Progenitor cell of endocrine pancreas (in vitro differentiated cells): ENCODE measurements at regions not wholly inside any gene's neighbourhood (a gene's known extent, or its start where the extent isn't known, plus 50 kb on each side); places are given as distances from the start of the nearest gene placed in this dataset.

Experiments
- DNase-seq: peaks from one replicate; pipeline ENCODE4 v3.0.0; 2021; ENCODE audit warnings: low spot score; ENCODE audit not compliant: unreplicated experiment
- H3K27ac Mint-ChIP-seq: 2 replicates; pipeline ENCODE4 v1.8.0; 2021; ENCODE audit warnings: mild to moderate bottlenecking, moderate library complexity, mixed read lengths
- H3K27me3 Mint-ChIP-seq: 2 replicates; pipeline ENCODE4 v1.8.0; 2021; ENCODE audit warnings: mixed read lengths
- H3K36me3 Mint-ChIP-seq: 2 replicates; pipeline ENCODE4 v1.8.0; 2022; ENCODE audit warnings: mixed read lengths; ENCODE audit not compliant: insufficient read depth
- H3K4me1 Mint-ChIP-seq: 2 replicates; pipeline ENCODE4 v1.8.0; 2021; ENCODE audit warnings: low read depth, mixed read lengths
- H3K4me3 Mint-ChIP-seq: 2 replicates; pipeline ENCODE4 v1.8.0; 2021; ENCODE audit warnings: low read depth, mild to moderate bottlenecking, moderate library complexity, mixed read lengths
- H3K9me3 Mint-ChIP-seq: 2 replicates; pipeline ENCODE4 v1.8.0; 2021; ENCODE audit warnings: low read depth, mixed read lengths
- TF ChIP-seq, protein P1 (sequence below): fragments of 200-600 bp; sonication (generic); IDR thresholded peaks from one replicate; pipeline ENCODE4 v1.5.0; 2021; ENCODE audit warnings: antibody characterized with exemption, mild to moderate bottlenecking; ENCODE audit not compliant: unreplicated experiment

DNA sequence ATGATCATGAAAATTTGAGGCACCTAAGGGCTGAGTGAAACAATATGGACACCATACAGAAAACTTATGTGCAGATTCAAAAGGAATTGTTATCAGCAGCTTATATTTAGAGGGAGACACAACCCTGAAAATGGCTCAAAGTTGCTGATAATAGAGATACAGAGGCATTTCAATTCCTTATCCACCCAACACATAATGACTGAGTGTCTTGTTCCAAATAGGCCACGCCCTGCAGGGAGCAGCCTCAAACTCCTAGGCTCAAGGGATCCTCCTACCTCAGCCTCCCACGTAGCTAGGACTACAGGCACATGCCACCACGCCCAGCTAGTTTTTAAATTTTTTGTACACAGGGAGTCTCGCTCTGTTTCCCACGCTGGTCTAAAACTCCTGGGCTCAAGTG is 79.0 kb downstream of the LBH start:
- Mint-ChIP-seq H3K27me3 (peaks cover 3% of the 10 kb centered on the region), H3K9me3 (peaks cover 2% of the 10 kb centered on the region), H3K36me3 (no peaks in the 10 kb centered on the region), H3K4me1 (no peaks in the 10 kb centered on the region), H3K4me3 (no peak overlapping the region), H3K27ac (no peak overlapping the region)
- TF ChIP-seq, protein P1, sequence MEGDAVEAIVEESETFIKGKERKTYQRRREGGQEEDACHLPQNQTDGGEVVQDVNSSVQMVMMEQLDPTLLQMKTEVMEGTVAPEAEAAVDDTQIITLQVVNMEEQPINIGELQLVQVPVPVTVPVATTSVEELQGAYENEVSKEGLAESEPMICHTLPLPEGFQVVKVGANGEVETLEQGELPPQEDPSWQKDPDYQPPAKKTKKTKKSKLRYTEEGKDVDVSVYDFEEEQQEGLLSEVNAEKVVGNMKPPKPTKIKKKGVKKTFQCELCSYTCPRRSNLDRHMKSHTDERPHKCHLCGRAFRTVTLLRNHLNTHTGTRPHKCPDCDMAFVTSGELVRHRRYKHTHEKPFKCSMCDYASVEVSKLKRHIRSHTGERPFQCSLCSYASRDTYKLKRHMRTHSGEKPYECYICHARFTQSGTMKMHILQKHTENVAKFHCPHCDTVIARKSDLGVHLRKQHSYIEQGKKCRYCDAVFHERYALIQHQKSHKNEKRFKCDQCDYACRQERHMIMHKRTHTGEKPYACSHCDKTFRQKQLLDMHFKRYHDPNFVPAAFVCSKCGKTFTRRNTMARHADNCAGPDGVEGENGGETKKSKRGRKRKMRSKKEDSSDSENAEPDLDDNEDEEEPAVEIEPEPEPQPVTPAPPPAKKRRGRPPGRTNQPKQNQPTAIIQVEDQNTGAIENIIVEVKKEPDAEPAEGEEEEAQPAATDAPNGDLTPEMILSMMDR = no peak
- no peak for DNase-seq

DNA sequence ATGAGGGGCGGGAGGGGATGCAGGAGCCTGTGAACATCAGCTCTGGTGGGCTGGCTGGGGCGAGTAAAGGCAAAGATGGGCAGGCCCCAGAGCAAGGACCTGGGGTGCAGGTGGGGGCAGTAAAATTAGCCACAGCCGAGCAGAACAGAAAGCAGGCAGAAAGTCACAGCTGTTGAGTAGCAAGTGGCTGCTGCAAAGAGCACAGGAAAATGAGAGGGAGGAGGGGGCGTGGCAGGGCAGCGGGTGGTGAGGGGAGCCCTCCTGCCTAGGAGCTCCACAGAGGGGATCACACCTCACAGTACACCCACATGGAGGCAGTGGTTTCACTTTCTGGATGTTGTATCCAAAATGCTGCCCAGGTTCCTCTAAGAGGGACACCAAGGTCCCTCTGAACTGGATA is 79.6 kb downstream of the LBH start:
- DNase-seq = no peak
- TF ChIP-seq, protein P1 = no peak
- H3K4me3 Mint-ChIP-seq = no peak overlapping the region
- peaks cover 3% of the 10 kb centered on the region for H3K27me3 Mint-ChIP-seq
- H3K27ac Mint-ChIP-seq = no peak overlapping the region
- H3K36me3 Mint-ChIP-seq = no peaks in the 10 kb centered on the region
- H3K9me3 Mint-ChIP-seq = peaks cover 2% of the 10 kb centered on the region
- H3K4me1 Mint-ChIP-seq = no peaks in the 10 kb centered on the region

DNA sequence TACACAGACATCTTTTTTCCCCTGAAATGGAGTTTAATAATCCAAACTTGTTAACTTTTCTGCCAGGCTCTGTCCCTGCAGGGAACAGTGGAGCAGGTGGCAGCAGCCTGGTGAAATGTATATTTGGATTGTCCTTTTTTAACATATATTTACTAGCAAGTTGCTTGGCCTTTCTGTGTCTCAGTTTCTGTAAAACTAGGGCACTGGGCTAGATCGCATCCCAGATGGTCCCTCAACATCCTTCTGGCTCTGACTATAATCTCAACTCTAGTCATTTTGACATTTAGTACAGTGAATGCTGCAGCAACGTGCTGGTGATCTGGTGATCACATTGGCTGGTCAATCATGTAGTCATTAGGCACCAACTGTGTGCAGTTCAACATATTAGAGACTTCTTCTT is 80.4 kb downstream of the LBH start:
- H3K4me1 Mint-ChIP-seq = no peaks in the 10 kb centered on the region
- H3K27me3 Mint-ChIP-seq = peaks cover 2% of the 10 kb centered on the region
- TF ChIP-seq, protein P1 = no peak
- H3K9me3 Mint-ChIP-seq = peaks cover 2% of the 10 kb centered on the region
- no peaks in the 10 kb centered on the region for H3K36me3 Mint-ChIP-seq
- no peak overlapping the region for H3K27ac Mint-ChIP-seq
- no peak overlapping the region for H3K4me3 Mint-ChIP-seq
- no peak for DNase-seq

DNA sequence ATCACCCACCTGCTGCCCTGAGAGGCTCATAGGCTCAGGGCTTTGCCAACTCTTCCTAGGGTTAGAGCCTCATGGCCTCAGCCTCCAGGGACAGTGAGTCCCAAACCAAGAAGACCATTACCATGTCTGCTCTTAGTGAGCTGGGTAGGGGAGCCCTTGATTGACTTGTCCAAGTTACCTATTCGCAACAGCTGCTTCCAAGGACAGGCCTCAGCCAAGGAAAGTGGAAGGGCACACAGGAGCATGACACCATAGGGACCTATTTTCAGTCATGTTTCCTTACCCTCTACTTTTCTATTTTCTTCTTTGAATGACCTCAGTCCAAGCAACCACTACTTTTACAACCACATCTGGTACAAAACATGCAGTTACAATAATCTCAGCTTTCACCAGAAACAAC is 81.6 kb downstream of the LBH start:
- peaks cover 2% of the 10 kb centered on the region for H3K9me3 Mint-ChIP-seq
- H3K27ac Mint-ChIP-seq = no peak overlapping the region
- TF ChIP-seq, protein P1 = no peak
- no peak for DNase-seq
- no peak overlapping the region for H3K4me3 Mint-ChIP-seq
- no peaks in the 10 kb centered on the region for H3K27me3 Mint-ChIP-seq
- H3K4me1 Mint-ChIP-seq = no peaks in the 10 kb centered on the region
- no peaks in the 10 kb centered on the region for H3K36me3 Mint-ChIP-seq

DNA sequence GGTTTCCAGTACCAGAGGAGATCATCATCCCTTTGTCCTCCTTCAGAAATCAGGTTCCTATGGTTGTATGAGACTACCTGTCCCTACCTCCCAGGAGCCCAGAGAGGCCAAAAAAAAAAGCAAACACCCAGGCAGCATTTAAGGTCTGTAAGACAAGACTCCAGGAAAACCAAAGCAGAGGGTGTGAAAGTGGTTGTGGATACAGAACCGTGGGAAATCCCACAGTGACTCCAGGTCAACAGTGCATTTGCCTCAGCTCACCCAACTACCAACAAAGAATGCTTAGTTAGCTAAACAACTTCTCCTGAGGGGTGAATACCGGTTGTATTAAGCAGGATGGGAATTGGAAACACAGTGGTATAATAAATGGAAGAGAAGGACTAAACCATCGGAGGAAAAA is 83.6 kb downstream of the LBH start:
- Mint-ChIP-seq H3K9me3 (peaks cover 2% of the 10 kb centered on the region), H3K4me3 (no peak overlapping the region), H3K27ac (no peak overlapping the region), H3K36me3 (no peaks in the 10 kb centered on the region), H3K4me1 (no peaks in the 10 kb centered on the region), H3K27me3 (peaks cover 3% of the 10 kb centered on the region)
- TF ChIP-seq, protein P1 = no peak
- no peak for DNase-seq
